Uterus (tissue), 3 donors: ENCODE measurements at regions not wholly inside any gene's neighbourhood (a gene's known extent, or its start where the extent isn't known, plus 50 kb on each side); places are given as distances from the start of the nearest gene placed in this dataset.

ENCODE experiments used
- DNase-seq, 2 donors: peaks; one replicate each; pipeline ENCODE4 v3.0.0-alpha.2; 2019 to 2020
- H3K27ac ChIP-seq, 2 donors: fragments of 200-600 bp; sonication (generic); 1 replicate in 1 of 2; 2 replicates in 1 of 2; pipeline ENCODE4 v1.5.1; 2016 to 2018
- H3K27me3 ChIP-seq, 2 donors: fragments of 200-600 bp; sonication (generic); one replicate each; pipeline ENCODE4 v1.5.1; 2018 to 2019; ENCODE audit warnings: control low read depth in 1 of 2
- H3K36me3 ChIP-seq, 2 donors: fragments of 200-600 bp; sonication (generic); one replicate each; pipeline ENCODE4 v1.5.1; 2019; ENCODE audit warnings: control low read depth in 1 of 2
- H3K4me1 ChIP-seq, 2 donors: fragments of 200-600 bp; sonication (generic); one replicate each; pipeline ENCODE4 v1.5.1; 2018 to 2019; ENCODE audit warnings: control low read depth in 1 of 2
- H3K4me3 ChIP-seq, 2 donors: fragments of 200-600 bp; sonication (generic); 1 replicate in 1 of 2; 2 replicates in 1 of 2; pipeline ENCODE4 v1.5.1; 2018 to 2019; ENCODE audit warnings: mild to moderate bottlenecking in 1 of 2
- H3K9me3 ChIP-seq, 2 donors: fragments of 200-600 bp; sonication (generic); one replicate each; pipeline ENCODE4 v1.5.1; 2019; ENCODE audit warnings: control low read depth in 1 of 2
- CTCF ChIP-seq, 4 experiments: fragments of 200-600 bp in 2 of 4; fragments of 450-650 bp in 2 of 4; sonication (generic) in 2 of 4; IDR thresholded peaks; one replicate each; pipeline ENCODE4 v1.5.1; 2016 to 2019; ENCODE audit warnings: antibody characterized with exemption in 4 of 4, mild to moderate bottlenecking in 2 of 4, moderate library complexity in 1 of 4
- POLR2A ChIP-seq, 2 donors: fragments of 450-650 bp; IDR thresholded peaks; one replicate each; pipeline ENCODE4 v1.6.1; 2016; ENCODE audit warnings: antibody characterized with exemption in 2 of 2, mild to moderate bottlenecking in 1 of 2, moderate library complexity in 1 of 2
- intact Hi-C: fragments of 100-400 bp; cut with DNase I; formaldehyde crosslinking; loops from one replicate; pipeline ENCODE4 v1.15.1; 2023; ENCODE audit warnings: low total_unique reads
- donor health status: DM: yes; HTN: yes; CAD: no.

DNA sequence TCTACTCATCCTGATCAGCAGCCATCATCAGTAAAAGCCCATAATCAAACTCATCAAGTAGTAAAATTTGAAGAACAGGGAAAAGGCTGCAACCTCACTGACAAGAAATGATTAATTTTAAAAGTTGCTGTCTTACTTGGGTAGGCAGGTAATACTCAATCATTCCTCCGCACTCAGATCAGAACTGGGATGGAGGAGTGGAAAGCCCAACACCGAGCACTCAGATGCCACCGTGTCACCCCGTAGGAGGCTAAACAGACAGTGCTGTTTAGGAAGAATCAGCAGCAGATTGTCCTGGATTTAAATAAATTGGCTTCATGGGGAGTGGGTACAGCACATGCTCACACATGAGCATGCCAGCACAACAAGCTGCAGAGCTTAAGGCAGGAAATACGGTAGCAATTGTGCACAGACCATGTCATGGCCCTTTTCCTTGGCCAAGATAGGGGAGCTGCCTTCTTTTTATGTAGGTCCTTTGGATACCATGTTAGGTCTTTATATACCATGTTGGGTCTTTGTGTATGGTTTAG is 92.6 kb upstream of the CDH6 start:
- no peak overlapping the region for H3K4me3 ChIP-seq
- no peak for DNase-seq
- no peak overlapping the region for H3K27ac ChIP-seq
- intact Hi-C loops, result no loop called here
- H3K9me3 ChIP-seq, result no peaks in the 10 kb centered on the region
- H3K4me1 ChIP-seq, result no peaks in the 10 kb centered on the region
- no peaks in the 10 kb centered on the region for H3K27me3 ChIP-seq
- H3K36me3 ChIP-seq, result no peaks in the 10 kb centered on the region
- no peak for TF ChIP-seq POLR2A (IDR thresholded peaks at IDR 0.05)
- TF ChIP-seq CTCF (IDR thresholded peaks at IDR 0.05), result no peak

- Histone ChIP-seq H3K9me3 (no peaks in the 10 kb centered on the region), H3K27me3 (no peaks in the 10 kb centered on the region), H3K27ac (no peak overlapping the region), H3K4me3 (no peak overlapping the region), H3K36me3 (no peaks in the 10 kb centered on the region), H3K4me1 (no peaks in the 10 kb centered on the region)
- no peak for DNase-seq
- TF ChIP-seq POLR2A (IDR thresholded peaks at IDR 0.05) (no peak), CTCF (IDR thresholded peaks at IDR 0.05) (no peak)
- intact Hi-C loops, result no loop called here
Observed at GRCh38 chr5:31100047-31100575, 93.4 kb upstream of the CDH6 start.

DNA sequence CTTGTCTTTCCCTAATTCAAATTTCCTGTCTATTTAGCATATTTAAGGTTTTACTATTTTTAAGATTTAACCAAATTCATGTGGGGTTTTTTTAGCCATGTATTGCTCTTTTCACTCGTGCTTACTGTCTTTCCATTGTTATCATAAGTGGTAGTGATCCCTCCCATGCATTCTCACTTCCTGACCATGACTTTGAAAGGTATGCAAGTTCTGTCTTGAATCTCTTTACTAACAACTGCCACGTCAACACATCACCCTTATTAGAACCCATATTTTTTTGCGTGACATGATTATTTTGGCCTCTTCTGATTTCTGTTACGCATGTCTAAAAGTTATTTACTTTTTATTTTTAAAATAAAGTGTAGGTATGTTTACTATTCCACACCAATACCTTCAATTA is 94.7 kb upstream of the CDH6 start:
- no peaks in the 10 kb centered on the region for H3K4me1 ChIP-seq
- intact Hi-C loops, result no loop called here
- no peaks in the 10 kb centered on the region for H3K36me3 ChIP-seq
- H3K9me3 ChIP-seq, result no peaks in the 10 kb centered on the region
- no peaks in the 10 kb centered on the region for H3K27me3 ChIP-seq
- no peak overlapping the region for H3K4me3 ChIP-seq
- H3K27ac ChIP-seq, result no peak overlapping the region
- no peak for DNase-seq
- TF ChIP-seq POLR2A (IDR thresholded peaks at IDR 0.05) (no peak), CTCF (IDR thresholded peaks at IDR 0.05) (no peak)

- intact Hi-C loops, result no loop called here
- DNase-seq, result no peak
- no peaks in the 10 kb centered on the region for H3K9me3 ChIP-seq
- H3K27ac ChIP-seq, result no peak overlapping the region
- no peaks in the 10 kb centered on the region for H3K4me1 ChIP-seq
- TF ChIP-seq CTCF (IDR thresholded peaks at IDR 0.05) (no peak), POLR2A (IDR thresholded peaks at IDR 0.05) (no peak)
- no peaks in the 10 kb centered on the region for H3K36me3 ChIP-seq
- no peaks in the 10 kb centered on the region for H3K27me3 ChIP-seq
- no peak overlapping the region for H3K4me3 ChIP-seq
Observed at GRCh38 chr5:31097851-31098250, 95.6 kb upstream of the CDH6 start.

GRCh38 chr5:31096238-31096865 is 97.1 kb upstream of the CDH6 start:
- no peak overlapping the region for H3K27ac ChIP-seq
- no peaks in the 10 kb centered on the region for H3K9me3 ChIP-seq
- no peaks in the 10 kb centered on the region for H3K27me3 ChIP-seq
- TF ChIP-seq POLR2A (IDR thresholded peaks at IDR 0.05), result no peak
- no peak for TF ChIP-seq CTCF (IDR thresholded peaks at IDR 0.05)
- intact Hi-C loops, result no loop called here
- no peak overlapping the region for H3K4me3 ChIP-seq
- no peaks in the 10 kb centered on the region for H3K4me1 ChIP-seq
- no peak for DNase-seq
- H3K36me3 ChIP-seq, result no peaks in the 10 kb centered on the region
